Mucosa of descending colon (tissue), 3 donors: ENCODE measurements at regions not wholly inside any gene's neighbourhood (a gene's known extent, or its start where the extent isn't known, plus 50 kb on each side); places are given as distances from the start of the nearest gene placed in this dataset.
A peak's percentile ranks its signal among the peaks of the same experiment; 100 is the strongest.

Source experiments
- ATAC-seq: fragments of 200-7000 bp; cut with Tn5 transposase; one replicate; pipeline ENCODE4 v1.9.1; 2020; ENCODE audit warnings: mild to moderate bottlenecking, moderate library complexity
- DNase-seq, 3 donors: peaks; one replicate each; pipeline ENCODE4 v3.0.0-alpha.2; 2020
- H3K36me3 ChIP-seq: fragments of 200-600 bp; one replicate; pipeline ENCODE4 v1.8.0; 2021; ENCODE audit warnings: low read depth, mild to moderate bottlenecking
- H3K4me1 ChIP-seq: fragments of 200-600 bp; one replicate; pipeline ENCODE4 v1.8.0; 2021; ENCODE audit warnings: low read depth, mild to moderate bottlenecking
- H3K4me3 ChIP-seq: fragments of 200-600 bp; one replicate; pipeline ENCODE4 v1.8.0; 2021; ENCODE audit warnings: mild to moderate bottlenecking
- H3K9me3 ChIP-seq: fragments of 200-600 bp; one replicate; pipeline ENCODE4 v1.8.0; 2021; ENCODE audit warnings: mild to moderate bottlenecking
- CTCF ChIP-seq: fragments of 200-600 bp; IDR thresholded peaks from one replicate; pipeline ENCODE4 v1.8.0; 2022; ENCODE audit warnings: antibody characterized with exemption, mild to moderate bottlenecking
- intact Hi-C, 2 donors: fragments of 100-400 bp; cut with DNase I in 1 of 2; cut with micrococcal nuclease in 1 of 2; formaldehyde crosslinking; loops; one replicate each; pipeline versions ENCODE4 v1.11.0 to v1.11.1; 2022; cut with DNase I, micrococcal nuclease
- donor health status: DM: no; HTN: no; CAD: no; lungs with moderate emphysema.
- donor health status: DM: no; HTN: no; CAD: no.
- donor health status: DM: no; HTN: yes; CAD: no.

- intact Hi-C loops: no loop called here
- no peaks in the 10 kb centered on the region for H3K9me3 ChIP-seq
- ATAC-seq (no peak), DNase-seq (peak in 1 of 3 donors; percentile 11)
- TF ChIP-seq CTCF: no peak
- no peaks in the 10 kb centered on the region for H3K4me1 ChIP-seq
- H3K36me3 ChIP-seq: no peaks in the 10 kb centered on the region
- no peak overlapping the region for H3K4me3 ChIP-seq
Measured at GRCh38 chr6:169971081-169971861, 219.8 kb downstream of the ERMARD start.

GRCh38 chr6:169970306-169970988, 219.0 kb downstream of the ERMARD start:
- peak in 1 of 3 donors; percentile 20 for DNase-seq
- no peaks in the 10 kb centered on the region for H3K4me1 ChIP-seq
- ATAC-seq: peak; percentile 13
- intact Hi-C loops: no loop called here
- H3K9me3 ChIP-seq: no peaks in the 10 kb centered on the region
- H3K36me3 ChIP-seq: no peaks in the 10 kb centered on the region
- TF ChIP-seq CTCF: no peak
- no peak overlapping the region for H3K4me3 ChIP-seq

GRCh38 chr6:169969372-169970099, 218.1 kb downstream of the ERMARD start:
- Histone ChIP-seq H3K36me3 (no peaks in the 10 kb centered on the region), H3K4me1 (no peaks in the 10 kb centered on the region), H3K4me3 (no peak overlapping the region), H3K9me3 (no peaks in the 10 kb centered on the region)
- TF ChIP-seq CTCF: no peak
- intact Hi-C loops: no loop called here
- ATAC-seq (no peak), DNase-seq (peak in 1 of 3 donors; percentile 10)

GRCh38 chr6:169968541-169969270, 217.3 kb downstream of the ERMARD start:
- DNase-seq: peak in 1 of 3 donors; percentile 4
- no peak for ATAC-seq
- TF ChIP-seq CTCF: no peak
- no peaks in the 10 kb centered on the region for H3K4me1 ChIP-seq
- intact Hi-C loops: no loop called here
- no peak overlapping the region for H3K4me3 ChIP-seq
- no peaks in the 10 kb centered on the region for H3K36me3 ChIP-seq
- H3K9me3 ChIP-seq: no peaks in the 10 kb centered on the region

- DNase-seq (no peak), ATAC-seq (no peak)
- Histone ChIP-seq H3K4me1 (no peaks in the 10 kb centered on the region), H3K9me3 (no peaks in the 10 kb centered on the region), H3K4me3 (no peak overlapping the region), H3K36me3 (no peaks in the 10 kb centered on the region)
- no peak for TF ChIP-seq CTCF
- intact Hi-C loops: no loop called here
Measured at GRCh38 chr6:169967687-169968086, 216.3 kb downstream of the ERMARD start.
